Right lobe of liver (tissue), 6 donors: ENCODE measurements at regions not wholly inside any gene's neighbourhood (a gene's known extent, or its start where the extent isn't known, plus 50 kb on each side); places are given as distances from the start of the nearest gene placed in this dataset.
"Not testable (repeated sequence)": the region's sequence is repeated elsewhere in the genome, so short reads cannot be mapped to it uniquely, and the experiment has no call there.

Experiments
- ATAC-seq, 4 donors: fragments of 200-7000 bp; cut with Tn5 transposase; one replicate each; pipeline ENCODE4 v1.9.1; 2020; ENCODE audit warnings: mild to moderate bottlenecking in 4 of 4, moderate library complexity in 4 of 4
- DNase-seq, 3 donors: peaks; one replicate each; pipeline ENCODE4 v3.0.0-alpha.2; 2020
- H3K27ac ChIP-seq, 3 donors: fragments of 200-600 bp; one replicate each; pipeline ENCODE4 v1.8.0; 2022
- H3K27me3 ChIP-seq, 2 donors: fragments of 200-600 bp; one replicate each; pipeline ENCODE4 v1.8.0; 2022
- H3K36me3 ChIP-seq, 4 donors: fragments of 200-600 bp; sonication (generic) in 1 of 4; one replicate each; pipeline versions ENCODE4 v1.5.1 to v1.8.0; 2017 to 2022; ENCODE audit warnings: control low read depth in 1 of 4
- H3K4me1 ChIP-seq, 4 donors: fragments of 200-600 bp; sonication (generic) in 1 of 4; one replicate each; pipeline versions ENCODE4 v1.5.1 to v1.8.0; 2017 to 2022; ENCODE audit warnings: control low read depth in 1 of 4
- H3K4me3 ChIP-seq, 3 donors: fragments of 200-600 bp; one replicate each; pipeline ENCODE4 v1.8.0; 2022
- H3K9me3 ChIP-seq, 4 donors: fragments of 200-600 bp; sonication (generic) in 1 of 4; one replicate each; pipeline versions ENCODE4 v1.5.1 to v1.8.0; 2017 to 2022; ENCODE audit warnings: control low read depth in 1 of 4
- CTCF ChIP-seq, 4 donors: fragments of 200-600 bp in 3 of 4; fragments of 450-650 bp in 1 of 4; IDR thresholded peaks; one replicate each; pipeline versions ENCODE4 v1.5.1 to v1.8.0; 2016 to 2022; ENCODE audit warnings: antibody characterized with exemption in 4 of 4, mild to moderate bottlenecking in 2 of 4
- POLR2A ChIP-seq: fragments of 450-650 bp; IDR thresholded peaks from one replicate; pipeline ENCODE4 v1.6.1; 2017; ENCODE audit warnings: antibody characterized with exemption, mild to moderate bottlenecking
- WGBS: methylation state at CpG from one replicate; pipeline ENCODE4 v1.1.6; 2018; ENCODE audit warnings: low coverage, low lambda C conversion rate; ENCODE audit not compliant: insufficient coverage; ENCODE audit errors: missing lambda C conversion rate; 5-methylcytosine and 5-hydroxymethylcytosine counted together
- intact Hi-C, 2 donors: fragments of 100-400 bp; cut with DNase I; formaldehyde crosslinking; loops; one replicate each; pipeline versions ENCODE4 v1.11.2 to v1.14.1; 2022
- donor health status: DM: no; HTN: yes; CAD: no.
- donor health status: DM: no; HTN: no; CAD: no.
- donor health status: DM: no; HTN: no; CAD: no.
- donor health status: DM: no; HTN: yes; CAD: no.
- donor health status: DM: no; HTN: yes; CAD: no.

- TF ChIP-seq CTCF (IDR thresholded peaks at IDR 0.05) (no peak), POLR2A (no peak)
- Histone ChIP-seq H3K27ac (no peak overlapping the region), H3K27me3 (no peaks in the 10 kb centered on the region), H3K9me3 (no peaks in the 10 kb centered on the region), H3K4me1 (no peaks in the 10 kb centered on the region), H3K4me3 (no peak overlapping the region), H3K36me3 (no peaks in the 10 kb centered on the region)
- ATAC-seq (no peak), DNase-seq (no peak)
- 85% methylated on average over 2 of the region's 2 CpGs for WGBS
- intact Hi-C loops = no loop called here
These were observed 961.1 kb upstream of the EDIL3 start for GRCh38 chr5:85345818-85346217.

- Histone ChIP-seq H3K36me3 (no peaks in the 10 kb centered on the region), H3K27me3 (no peaks in the 10 kb centered on the region), H3K27ac (no peak overlapping the region), H3K4me3 (no peak overlapping the region), H3K9me3 (no peaks in the 10 kb centered on the region), H3K4me1 (no peaks in the 10 kb centered on the region)
- no peak for ATAC-seq
- TF ChIP-seq POLR2A = no peak
- no peak for TF ChIP-seq CTCF (IDR thresholded peaks at IDR 0.05)
- intact Hi-C loops = no loop called here
- DNase-seq = no peak
- 87% methylated on average over 1 of the region's 1 CpG for WGBS
These were observed 972.6 kb upstream of the EDIL3 start for GRCh38 chr5:85357309-85357708.

- no peak for DNase-seq
- Histone ChIP-seq H3K27me3 (no peaks in the 10 kb centered on the region), H3K9me3 (no peaks in the 10 kb centered on the region), H3K4me1 (no peaks in the 10 kb centered on the region), H3K4me3 (no peak overlapping the region), H3K36me3 (no peaks in the 10 kb centered on the region), H3K27ac (no peak overlapping the region)
- no peak for ATAC-seq
- WGBS = 55% methylated on average over 4 of the region's 4 CpGs
- intact Hi-C loops = no loop called here
- TF ChIP-seq POLR2A = no peak
- TF ChIP-seq CTCF (IDR thresholded peaks at IDR 0.05) = no peak
These were observed 990.8 kb upstream of the EDIL3 start for GRCh38 chr5:85375525-85375924.

- no peak for DNase-seq
- WGBS = 33% methylated on average over 3 of the region's 3 CpGs
- peak; percentile 81 to 94 (median 90) for ATAC-seq
- H3K36me3 ChIP-seq = no peaks in the 10 kb centered on the region
- no peaks in the 10 kb centered on the region for H3K9me3 ChIP-seq
- peaks cover 0 to 18% (median 4%) of the 10 kb centered on the region in 4 donors for H3K4me1 ChIP-seq
- H3K27ac ChIP-seq = peak overlapping the region in 1 of 3 donors; percentile 0
- intact Hi-C loops = no loop called here
- no peak overlapping the region for H3K4me3 ChIP-seq
- no peaks in the 10 kb centered on the region for H3K27me3 ChIP-seq
- no peak for TF ChIP-seq CTCF (IDR thresholded peaks at IDR 0.05)
- no peak for TF ChIP-seq POLR2A
These were observed 1004.1 kb upstream of the EDIL3 start for GRCh38 chr5:85388770-85389169.

- ATAC-seq, intact Hi-C loops: not testable (repeated sequence)
These were observed 1007.6 kb upstream of the EDIL3 start for GRCh38 chr5:85392309-85392708.

More at GRCh38 chr5:85392309-85392708, 1007.6 kb upstream of the EDIL3 start:
- not testable (repeated sequence) for H3K27me3 ChIP-seq, H3K9me3 ChIP-seq, DNase-seq, H3K36me3 ChIP-seq, H3K27ac ChIP-seq, H3K4me3 ChIP-seq
- H3K4me1 ChIP-seq = peaks cover 0 to 28% (median 9%) of the 10 kb centered on the region in 4 donors
- 83% methylated on average over 8 of the region's 8 CpGs for WGBS
